ENCODE measurements at regions not wholly inside any gene's neighbourhood (a gene's known extent, or its start where the extent isn't known, plus 50 kb on each side); places are given as distances from the start of the nearest gene placed in this dataset.
"Not testable (repeated sequence)": the region's sequence is repeated elsewhere in the genome, so short reads cannot be mapped to it uniquely, and the experiment has no call there.

GRCh38 chr13:50626101-50626547 is 217.4 kb downstream of the DLEU7 start:
- DNase-seq (ENCODE audit: low spot score): no peak

DNA sequence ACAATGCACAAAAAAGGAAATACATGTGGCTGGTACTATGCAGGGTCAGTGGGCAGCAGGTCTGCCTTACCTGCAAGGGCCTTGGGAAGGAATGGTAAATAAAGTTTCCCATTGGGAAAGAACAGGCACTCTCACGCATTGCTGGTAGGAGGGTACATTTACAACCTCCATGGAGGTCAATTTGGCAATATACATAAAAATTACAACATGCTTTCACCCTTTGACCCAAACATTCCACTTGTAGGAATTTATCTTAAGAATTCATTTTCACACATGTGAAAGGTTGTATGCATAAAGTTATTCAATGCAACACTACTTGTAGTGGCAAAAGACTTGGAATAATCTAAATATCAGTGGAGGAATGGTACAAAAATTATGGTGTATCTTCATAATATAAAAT is 216.4 kb downstream of the DLEU7 start:
- no peak for DNase-seq (ENCODE audit: low spot score)

- DNase-seq (ENCODE audit: low spot score): not testable (repeated sequence)
Observed at GRCh38 chr13:50628512-50628911, 215.0 kb downstream of the DLEU7 start.

DNA sequence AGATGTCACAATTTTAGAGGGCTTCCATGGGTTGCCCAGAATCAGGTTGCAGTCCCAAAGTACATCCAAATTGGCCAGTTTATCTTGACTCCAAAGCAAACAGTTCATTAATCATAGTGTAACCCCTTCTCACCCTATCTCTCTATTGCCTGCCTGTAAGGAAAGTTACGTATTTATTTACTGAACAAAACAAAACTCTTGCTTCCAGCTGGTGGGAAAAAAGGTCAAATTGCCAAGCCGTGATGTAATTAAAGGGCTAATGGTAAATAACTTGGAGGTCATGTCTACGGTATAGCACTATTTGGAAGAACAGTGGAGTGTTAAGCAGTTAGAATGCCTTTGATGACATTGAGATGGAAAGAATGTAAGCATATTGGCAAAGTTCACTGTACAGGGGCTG is 214.0 kb downstream of the DLEU7 start:
- no peak for DNase-seq (ENCODE audit: low spot score)

GRCh38 chr13:50629966-50630365 is 213.5 kb downstream of the DLEU7 start:
- DNase-seq (ENCODE audit: low spot score): no peak

- no peak for DNase-seq (ENCODE audit: low spot score)
Observed at GRCh38 chr13:50631041-50631440, 212.5 kb downstream of the DLEU7 start.

DNA sequence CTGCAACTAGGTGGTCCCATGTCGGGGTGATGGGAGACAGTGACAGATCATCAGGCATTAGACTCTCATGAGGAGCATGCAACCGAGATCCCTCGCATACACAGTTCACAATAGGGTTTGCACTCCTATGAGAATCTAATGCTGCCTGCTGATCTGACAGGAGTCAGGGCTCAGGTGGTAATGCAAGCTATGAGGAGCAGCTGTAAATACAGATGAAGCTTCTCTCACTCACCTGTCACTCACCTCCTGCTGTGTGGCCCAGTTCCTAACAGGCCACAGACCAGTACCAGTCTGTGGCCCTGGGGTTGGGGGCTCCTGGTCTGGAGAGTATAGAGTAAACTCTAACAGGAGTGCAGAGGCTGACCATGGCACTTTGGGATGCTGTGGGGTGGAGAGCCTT is 209.2 kb downstream of the DLEU7 start:
- DNase-seq (ENCODE audit: low spot score): no peak

DNA sequence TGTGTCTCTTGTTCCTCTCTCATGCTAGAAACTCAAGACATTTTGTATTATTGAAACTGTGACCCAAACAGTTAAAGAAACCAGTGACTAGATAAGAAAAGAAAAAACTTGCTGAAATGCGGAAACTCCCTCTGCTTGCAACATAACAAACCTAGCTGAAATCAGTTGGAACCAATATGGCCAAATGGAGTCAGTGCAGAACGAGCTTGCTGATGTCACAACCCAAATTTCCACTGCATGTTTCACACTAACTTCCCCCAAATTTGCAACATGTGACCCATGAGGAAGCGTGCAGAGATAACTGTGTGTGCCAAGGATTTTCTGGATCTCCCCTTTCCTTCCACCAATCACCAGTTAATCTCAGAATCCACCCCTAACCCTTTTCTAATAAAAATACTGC is 208.0 kb downstream of the DLEU7 start:
- DNase-seq (ENCODE audit: low spot score): no peak

- DNase-seq (ENCODE audit: low spot score): no peak
Observed at GRCh38 chr13:50636007-50636704, 207.3 kb downstream of the DLEU7 start.

- no peak for DNase-seq (ENCODE audit: low spot score)
Observed at GRCh38 chr13:50643060-50643459, 200.4 kb downstream of the DLEU7 start.

DNA sequence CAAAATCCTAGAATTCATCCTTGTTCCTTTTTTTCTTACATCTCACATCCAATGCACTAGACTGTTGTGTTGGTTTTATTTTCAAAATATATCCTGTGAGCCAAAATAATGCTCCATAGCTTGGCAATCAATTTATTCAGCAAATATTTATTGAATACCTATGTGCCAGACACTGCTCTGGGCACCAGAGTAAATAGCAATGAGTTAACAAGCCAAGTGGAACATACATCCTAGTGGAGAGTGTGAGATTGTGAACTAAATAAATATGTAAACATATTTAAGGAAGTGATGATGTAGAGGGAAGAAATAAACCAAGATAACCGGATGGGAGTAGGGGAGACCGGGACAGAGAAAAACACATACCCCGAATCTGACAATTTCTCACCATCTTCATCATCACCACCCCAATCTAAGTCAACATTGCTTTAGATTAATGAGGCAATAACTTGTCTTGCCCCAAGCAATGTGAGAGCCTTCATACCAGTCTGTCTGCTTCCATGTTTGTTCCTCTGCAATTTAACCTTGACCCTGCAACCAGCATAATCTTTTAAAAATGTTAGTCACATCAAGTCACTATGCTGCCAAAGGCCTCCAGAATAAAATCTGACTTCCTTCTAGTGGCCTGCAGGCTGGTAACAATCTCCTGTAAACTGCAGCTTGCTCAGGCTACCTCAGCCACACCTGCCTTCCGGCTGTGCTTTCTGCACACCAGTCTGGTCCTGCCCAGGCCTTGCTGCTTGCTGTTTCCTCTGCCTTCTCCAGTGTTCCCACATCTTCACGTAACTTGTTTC is 199.2 kb downstream of the DLEU7 start:
- DNase-seq (ENCODE audit: low spot score): no peak

DNA sequence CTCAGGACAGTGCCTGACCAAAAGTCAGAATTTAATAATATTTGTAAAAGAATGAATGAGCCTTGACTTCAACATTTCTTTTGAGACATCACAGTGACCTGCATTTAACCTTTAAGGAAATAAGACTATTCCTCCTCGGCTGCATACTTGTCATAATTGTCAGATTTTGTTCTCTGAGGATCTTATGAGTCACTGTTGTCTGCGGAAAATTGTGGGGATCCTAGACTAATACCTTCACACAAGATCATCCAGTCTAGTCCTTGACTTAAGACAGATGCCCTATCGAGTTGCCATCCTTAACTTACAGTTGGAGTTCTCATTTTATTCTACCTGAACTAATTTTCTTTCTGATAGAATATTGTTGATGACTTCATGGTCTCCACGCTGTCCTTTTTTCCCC is 198.4 kb downstream of the DLEU7 start:
- no peak for DNase-seq (ENCODE audit: low spot score)

- DNase-seq (ENCODE audit: low spot score): no peak
Observed at GRCh38 chr13:50646070-50646469, 197.4 kb downstream of the DLEU7 start.

GRCh38 chr13:50649211-50649610 is 194.3 kb downstream of the DLEU7 start:
- DNase-seq (ENCODE audit: low spot score): no peak

- no peak for DNase-seq (ENCODE audit: low spot score)
Observed at GRCh38 chr13:50650592-50651504, 192.6 kb downstream of the DLEU7 start.

GRCh38 chr13:50651922-50652321 is 191.6 kb downstream of the DLEU7 start:
- no peak for DNase-seq (ENCODE audit: low spot score)

GRCh38 chr13:50654331-50654730 is 189.2 kb downstream of the DLEU7 start:
- no peak for DNase-seq (ENCODE audit: low spot score)

GRCh38 chr13:50661881-50662280 is 181.6 kb downstream of the DLEU7 start:
- DNase-seq (ENCODE audit: low spot score): not testable (repeated sequence)

DNA sequence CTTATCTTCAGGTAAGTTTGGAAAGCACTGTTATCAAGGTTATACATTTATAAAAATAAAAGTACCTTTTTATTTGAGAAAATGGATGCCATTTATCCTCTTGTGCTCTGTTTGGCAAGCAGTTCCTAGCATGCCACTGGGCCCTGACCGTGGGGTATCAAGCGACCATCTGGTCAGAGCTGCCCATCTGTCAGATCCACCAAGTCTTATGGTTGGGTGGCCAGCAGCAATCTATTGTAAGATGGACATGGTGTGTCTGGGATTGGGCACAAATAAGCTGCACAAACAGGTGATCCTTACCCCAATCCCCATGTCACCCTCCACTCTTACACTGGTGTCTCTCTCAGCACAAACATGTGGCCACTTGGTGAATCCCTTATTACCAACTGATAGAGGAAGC is 178.5 kb downstream of the DLEU7 start:
- DNase-seq (ENCODE audit: low spot score): no peak

DNA sequence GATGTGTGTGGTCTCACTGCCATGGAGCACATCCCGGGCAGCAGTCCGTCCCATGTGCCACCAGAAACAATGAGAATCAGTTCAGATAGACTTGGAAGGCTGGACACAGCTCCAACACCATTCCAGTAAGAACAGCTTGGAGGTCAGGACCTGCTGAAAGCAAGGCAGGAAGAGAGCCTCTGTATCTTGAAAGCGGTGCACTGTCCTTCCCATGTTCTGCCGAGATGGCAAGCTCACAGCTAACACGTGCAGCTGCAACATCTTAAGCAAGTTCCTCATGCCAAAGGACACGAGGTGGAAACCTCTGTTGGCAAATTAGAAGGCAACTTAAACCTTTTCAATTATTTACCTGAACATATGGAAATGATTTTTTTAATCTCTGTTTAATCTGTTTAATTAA is 175.4 kb downstream of the DLEU7 start:
- no peak for DNase-seq (ENCODE audit: low spot score)

- no peak for DNase-seq (ENCODE audit: low spot score)
Observed at GRCh38 chr13:50668691-50669271, 174.7 kb downstream of the DLEU7 start.

Measured in mesenteric fat pad (tissue), 1 donor.